ENCODE measurements at regions not wholly inside any gene's neighbourhood (a gene's known extent, or its start where the extent isn't known, plus 50 kb on each side); places are given as distances from the start of the nearest gene placed in this dataset.

- no peak for TF ChIP-seq TAF1 (IDR thresholded peaks at IDR 0.05; ENCODE audit: low read depth, low read length)
- TF ChIP-seq POLR2A (IDR thresholded peaks at IDR 0.05; ENCODE audit: low read depth, low read length): no peak
These were observed 127.0 kb downstream of the SEC23IP start for GRCh38 chr10:120019568-120019967.
